ENCODE measurements at regions not wholly inside any gene's neighbourhood (a gene's known extent, or its start where the extent isn't known, plus 50 kb on each side); places are given as distances from the start of the nearest gene placed in this dataset.

GRCh38 chr2:216923706-216924105, 63.8 kb upstream of the TNP1 start (continued):
- TF ChIP-seq SRF (IDR thresholded peaks at IDR 0.05; ENCODE audit: low read depth in 2 of 2, low read length in 2 of 2) (no peak), CHD2 (IDR thresholded peaks at IDR 0.05; ENCODE audit: borderline replicate concordance, low read depth, low read length) (no peak), USF2 (IDR thresholded peaks at IDR 0.05; ENCODE audit: borderline replicate concordance, low read depth, low read length) (no peak), HCFC1 (IDR thresholded peaks at IDR 0.05; ENCODE audit: low read length) (no peak), KDM1A (IDR thresholded peaks at IDR 0.05; ENCODE audit: borderline replicate concordance) (no peak)
- TF ChIP-seq, protein P1, sequence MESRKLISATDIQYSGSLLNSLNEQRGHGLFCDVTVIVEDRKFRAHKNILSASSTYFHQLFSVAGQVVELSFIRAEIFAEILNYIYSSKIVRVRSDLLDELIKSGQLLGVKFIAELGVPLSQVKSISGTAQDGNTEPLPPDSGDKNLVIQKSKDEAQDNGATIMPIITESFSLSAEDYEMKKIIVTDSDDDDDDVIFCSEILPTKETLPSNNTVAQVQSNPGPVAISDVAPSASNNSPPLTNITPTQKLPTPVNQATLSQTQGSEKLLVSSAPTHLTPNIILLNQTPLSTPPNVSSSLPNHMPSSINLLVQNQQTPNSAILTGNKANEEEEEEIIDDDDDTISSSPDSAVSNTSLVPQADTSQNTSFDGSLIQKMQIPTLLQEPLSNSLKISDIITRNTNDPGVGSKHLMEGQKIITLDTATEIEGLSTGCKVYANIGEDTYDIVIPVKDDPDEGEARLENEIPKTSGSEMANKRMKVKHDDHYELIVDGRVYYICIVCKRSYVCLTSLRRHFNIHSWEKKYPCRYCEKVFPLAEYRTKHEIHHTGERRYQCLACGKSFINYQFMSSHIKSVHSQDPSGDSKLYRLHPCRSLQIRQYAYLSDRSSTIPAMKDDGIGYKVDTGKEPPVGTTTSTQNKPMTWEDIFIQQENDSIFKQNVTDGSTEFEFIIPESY (IDR thresholded peaks at IDR 0.05): no peak
- TF ChIP-seq, protein P2, sequence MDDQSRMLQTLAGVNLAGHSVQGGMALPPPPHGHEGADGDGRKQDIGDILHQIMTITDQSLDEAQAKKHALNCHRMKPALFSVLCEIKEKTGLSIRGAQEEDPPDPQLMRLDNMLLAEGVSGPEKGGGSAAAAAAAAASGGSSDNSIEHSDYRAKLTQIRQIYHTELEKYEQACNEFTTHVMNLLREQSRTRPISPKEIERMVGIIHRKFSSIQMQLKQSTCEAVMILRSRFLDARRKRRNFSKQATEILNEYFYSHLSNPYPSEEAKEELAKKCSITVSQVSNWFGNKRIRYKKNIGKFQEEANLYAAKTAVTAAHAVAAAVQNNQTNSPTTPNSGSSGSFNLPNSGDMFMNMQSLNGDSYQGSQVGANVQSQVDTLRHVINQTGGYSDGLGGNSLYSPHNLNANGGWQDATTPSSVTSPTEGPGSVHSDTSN (IDR thresholded peaks at IDR 0.05; ENCODE audit: insufficient replicate concordance, low read depth, low read length): no peak

- no peak for FAIRE-seq
- 14% methylated on average over 6 of the region's 6 CpGs for WGBS (ENCODE audit: insufficient coverage, insufficient replicate concordance, low lambda C conversion rate, missing lambda C conversion rate)
- RAD21 ChIA-PET (ENCODE audit: unreplicated experiment): no interaction called here
Observed at GRCh38 chr2:216922175-216922780, 62.4 kb upstream of the TNP1 start.

More at GRCh38 chr2:216922175-216922780, 62.4 kb upstream of the TNP1 start:
- no peaks in the 10 kb centered on the region for H3K9me3 ChIP-seq (replicated peaks; ENCODE audit: control insufficient read depth, insufficient read depth, low read length)
- no peak for DNase-seq (ENCODE audit: low read depth, low spot score)
- no peaks in the 10 kb centered on the region for H3K79me2 ChIP-seq (ENCODE audit: control insufficient read depth, insufficient read depth, low read length)
- H3K27me3 ChIP-seq (replicated peaks in 1 of 2; ENCODE audit: control insufficient read depth in 2 of 2, insufficient read depth in 2 of 2, low read length in 1 of 2): no peaks in the 10 kb centered on the region; a peak in 2 of 4 replicates
- H4K20me1 ChIP-seq (ENCODE audit: control insufficient read depth, insufficient read depth): no peaks in the 10 kb centered on the region
- ATAC-seq: peak; percentile 44
- CTCF ChIA-PET: no interaction called here
- intact Hi-C loops (cut with micrococcal nuclease; ENCODE audit: unreplicated experiment) (loop anchor here (5.0 to 10.0 kb wide), 2 partner anchors 243 to 300 kb away; no protein-coding TSS in a partner anchor), in situ Hi-C loops (cut with MboI) (no loop called here)
- 0 out of 2 replicates have a peak, but pooled peaks cover 3% of the 10 kb centered on the region for H3K4me1 ChIP-seq (ENCODE audit: control insufficient read depth, insufficient read depth, low read length)
- H3K4me2 ChIP-seq (ENCODE audit: control insufficient read depth, insufficient read depth): peak overlapping the region; percentile 46; the same call in 1 of the 2 replicates
- H2AFZ ChIP-seq (ENCODE audit: control insufficient read depth, low read depth, low read length): no peak overlapping the region
- SMC1A ChIA-PET (ENCODE audit: uncharacterized antibody, unreplicated experiment): no interaction called here
- H3K27ac ChIP-seq (ENCODE audit: control insufficient read depth, insufficient read depth): no peak overlapping the region
- H3K4me3 ChIP-seq: no peak overlapping the region
- BruUV-seq (replicated peaks): no TSS peak
- H3K36me3 ChIP-seq (ENCODE audit: control insufficient read depth in 2 of 2, insufficient read depth in 2 of 2, low read length in 1 of 2): no peaks in the 10 kb centered on the region
- POLR2A ChIA-PET: no interaction called here
- TF ChIP-seq GABPA (IDR thresholded peaks at IDR 0.05; ENCODE audit: low read depth) (no peak), FOXM1 (IDR thresholded peaks at IDR 0.05; ENCODE audit: low read depth, low read length) (no peak), BMI1 (IDR thresholded peaks at IDR 0.05; ENCODE audit: borderline replicate concordance) (no peak), RUNX3 (IDR thresholded peaks at IDR 0.05; ENCODE audit: low read length) (peak; percentile 20; the same call in 1 of the 2 replicates), POU2F2 (IDR thresholded peaks at IDR 0.05; ENCODE audit: borderline replicate concordance, low read depth, low read length) (peak; percentile 66; the same call in 1 of the 3 replicates)
- no peak overlapping the region for H3K9ac ChIP-seq (ENCODE audit: control insufficient read depth, insufficient read depth, low read length)

Measured in GM12878 (cell line).